Left ventricle myocardium inferior (tissue), 1 donor: ENCODE measurements at regions not wholly inside any gene's neighbourhood (a gene's known extent, or its start where the extent isn't known, plus 50 kb on each side); places are given as distances from the start of the nearest gene placed in this dataset.

Experiments used
- DNase-seq: peaks from one replicate; pipeline ENCODE4 v3.0.0-alpha.2; 2020
- H3K27ac ChIP-seq: fragments of 200-600 bp; replicated peaks from 2 replicates; pipeline ENCODE4 v1.8.0; 2021
- H3K27me3 ChIP-seq: fragments of 200-600 bp; 2 replicates; pipeline ENCODE4 v1.8.0; 2021; ENCODE audit warnings: low read depth
- H3K36me3 ChIP-seq: fragments of 200-600 bp; 2 replicates; pipeline ENCODE4 v1.8.0; 2021
- H3K4me1 ChIP-seq: fragments of 200-600 bp; 2 replicates; pipeline ENCODE4 v1.8.0; 2021
- H3K4me3 ChIP-seq: fragments of 200-600 bp; 2 replicates; pipeline ENCODE4 v1.8.0; 2021; ENCODE audit warnings: mild to moderate bottlenecking, moderate library complexity
- H3K9me3 ChIP-seq: fragments of 200-600 bp; replicated peaks from 2 replicates; pipeline ENCODE4 v1.8.0; 2021
- CTCF ChIP-seq: fragments of 200-600 bp; IDR thresholded peaks from 2 replicates; pipeline ENCODE4 v1.8.0; 2021; ENCODE audit warnings: antibody characterized with exemption, mild to moderate bottlenecking, borderline replicate concordance
- intact Hi-C: fragments of 100-400 bp; cut with micrococcal nuclease; formaldehyde crosslinking; loops from one replicate; pipeline ENCODE4 v1.11.0; 2022
- donor health status: DM: no; HTN: yes; CAD: no; lungs with severe emphysema.

DNA sequence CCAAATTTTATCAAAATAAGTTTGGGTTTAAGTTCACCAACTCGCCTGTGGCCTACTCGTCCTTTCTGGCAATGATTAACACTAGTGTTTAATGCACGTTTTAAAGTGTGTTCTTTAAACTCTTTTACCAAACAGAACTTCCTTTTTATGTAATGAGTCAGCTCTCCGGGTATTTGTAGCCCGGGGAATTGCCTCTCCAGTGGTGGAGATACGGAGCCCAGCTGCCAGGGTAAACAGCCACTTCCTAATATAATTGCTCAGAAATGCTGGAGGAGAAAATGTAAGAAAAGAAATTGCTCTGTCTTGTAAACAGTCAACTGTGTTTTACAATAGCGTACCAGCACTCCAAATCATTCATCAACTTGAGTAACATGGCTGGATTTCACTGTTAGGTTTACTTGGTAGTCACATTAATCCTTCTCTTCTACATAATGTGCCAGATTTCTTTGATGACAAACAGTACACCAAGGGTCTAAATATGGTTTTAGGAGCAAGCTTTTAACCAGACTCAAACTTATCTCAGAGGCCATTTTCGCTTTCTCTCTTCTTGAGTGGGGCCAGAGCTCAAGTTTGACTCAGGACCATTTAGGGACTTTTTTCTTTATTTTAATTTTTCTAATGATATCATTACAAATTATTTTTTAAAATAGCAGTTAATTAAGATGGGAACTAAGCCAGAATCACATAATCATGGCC is 101.2 kb upstream of the SLC38A2 start:
- Histone ChIP-seq H3K4me3 (peak overlapping the region; percentile 7), H3K9me3 (no peaks in the 10 kb centered on the region), H3K27ac (peak overlapping the region; percentile 91), H3K36me3 (no peaks in the 10 kb centered on the region), H3K4me1 (peaks cover 46% of the 10 kb centered on the region), H3K27me3 (no peaks in the 10 kb centered on the region)
- intact Hi-C loops: loop anchor here (10.0 kb wide), 1 partner anchor 181 kb away; no protein-coding TSS in a partner anchor
- peak; percentile 64 for DNase-seq
- TF ChIP-seq CTCF: no peak

DNA sequence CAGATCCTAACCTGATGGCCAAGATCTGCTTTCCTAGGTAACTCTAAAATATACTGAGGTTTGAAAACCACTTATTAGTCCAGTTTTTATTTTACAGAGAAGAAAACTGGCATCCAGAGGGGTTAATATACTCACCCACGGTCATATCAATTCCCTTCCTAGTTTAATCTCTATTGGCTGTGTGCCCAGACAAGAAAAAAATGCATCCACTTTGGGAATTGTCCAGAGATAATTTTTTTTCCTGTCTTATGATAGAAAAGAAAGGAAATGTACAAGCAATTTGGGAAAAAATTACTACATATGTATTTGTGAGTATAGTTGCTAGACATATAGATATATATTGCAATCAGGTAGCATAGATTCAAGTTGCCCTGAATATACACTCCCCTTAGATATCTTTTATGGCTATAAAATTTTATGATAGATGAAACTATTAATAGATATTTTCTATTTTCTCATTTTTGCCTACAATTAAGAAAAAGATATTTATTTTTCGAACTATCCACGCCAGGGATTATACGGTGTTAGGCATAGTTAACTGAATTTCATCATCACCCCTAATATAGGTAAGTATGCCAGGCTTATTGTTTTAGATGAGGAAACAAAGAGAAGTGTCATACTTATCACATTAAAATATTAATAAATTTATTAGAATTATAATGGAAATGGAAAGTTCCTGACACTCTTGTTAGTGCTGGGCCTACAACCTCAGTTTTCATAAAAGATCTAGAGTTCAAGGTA is 100.5 kb upstream of the SLC38A2 start:
- peak overlapping the region; percentile 91 for H3K27ac ChIP-seq
- peaks cover 53% of the 10 kb centered on the region for H3K4me1 ChIP-seq
- no peaks in the 10 kb centered on the region for H3K36me3 ChIP-seq
- DNase-seq: no peak
- no peak for TF ChIP-seq CTCF
- no peaks in the 10 kb centered on the region for H3K9me3 ChIP-seq
- intact Hi-C loops: loop anchor here (10.0 kb wide), 1 partner anchor 182 kb away; no protein-coding TSS in a partner anchor
- H3K27me3 ChIP-seq: no peaks in the 10 kb centered on the region
- peak overlapping the region; percentile 7 for H3K4me3 ChIP-seq

DNA sequence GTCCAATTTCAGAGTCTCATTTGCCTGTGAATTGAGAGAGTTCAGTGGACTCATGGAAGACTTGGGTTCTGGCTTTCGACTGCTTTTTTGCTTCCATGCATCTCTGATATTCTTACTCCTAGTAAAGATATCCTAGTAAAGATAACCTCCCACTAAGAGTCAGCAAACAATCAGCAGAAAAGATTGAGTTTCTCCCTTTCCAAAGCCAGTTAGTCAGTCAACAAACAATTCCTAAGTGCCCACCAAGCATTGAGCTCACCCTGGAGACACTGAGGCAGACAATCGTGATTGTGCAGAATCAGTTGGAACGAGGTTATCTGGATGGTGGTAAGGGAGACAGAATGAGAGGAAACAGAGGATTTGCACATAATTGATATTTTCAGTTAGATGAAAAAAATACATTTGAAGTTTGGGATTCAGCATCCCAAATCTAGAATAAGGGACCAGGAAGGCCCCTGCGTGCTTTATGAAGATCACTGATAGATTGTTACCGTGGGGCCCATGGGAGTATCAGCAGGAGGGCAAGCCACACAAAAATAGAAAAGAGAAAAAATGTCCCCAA is 99.7 kb upstream of the SLC38A2 start:
- H3K4me3 ChIP-seq: no peak overlapping the region
- no peak for TF ChIP-seq CTCF
- no peaks in the 10 kb centered on the region for H3K36me3 ChIP-seq
- H3K9me3 ChIP-seq: no peaks in the 10 kb centered on the region
- peaks cover 62% of the 10 kb centered on the region for H3K4me1 ChIP-seq
- H3K27me3 ChIP-seq: no peaks in the 10 kb centered on the region
- DNase-seq: no peak
- H3K27ac ChIP-seq: peak overlapping the region; percentile 91
- intact Hi-C loops: loop anchor here (10.0 kb wide), 1 partner anchor 183 kb away; no protein-coding TSS in a partner anchor

DNA sequence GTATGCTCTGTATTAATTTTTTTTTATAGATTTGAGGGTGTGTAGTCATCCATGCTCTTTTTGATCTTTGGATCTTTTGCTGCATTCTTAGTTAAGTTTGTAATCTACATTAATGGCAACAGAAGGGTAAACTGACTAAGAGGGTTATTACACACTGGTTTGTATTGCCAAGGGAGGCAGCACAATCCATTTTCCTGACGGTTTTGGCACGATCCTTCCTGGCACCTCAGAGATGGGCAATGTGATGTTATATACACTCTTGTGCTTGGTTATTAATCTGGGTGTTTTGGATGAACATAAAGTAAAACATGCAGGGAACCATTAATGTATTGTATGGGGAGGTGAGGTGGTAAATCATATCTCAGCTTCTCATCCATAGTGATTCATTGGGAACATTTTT is 98.8 kb upstream of the SLC38A2 start:
- H3K4me3 ChIP-seq: no peak overlapping the region
- H3K4me1 ChIP-seq: peaks cover 67% of the 10 kb centered on the region
- intact Hi-C loops: loop anchor here (10.0 kb wide), 1 partner anchor 183 kb away; no protein-coding TSS in a partner anchor
- TF ChIP-seq CTCF: no peak
- H3K9me3 ChIP-seq: no peaks in the 10 kb centered on the region
- no peak for DNase-seq
- no peak overlapping the region for H3K27ac ChIP-seq
- no peaks in the 10 kb centered on the region for H3K36me3 ChIP-seq
- no peaks in the 10 kb centered on the region for H3K27me3 ChIP-seq

GRCh38 chr12:46470975-46471374 is 98.4 kb upstream of the SLC38A2 start:
- Histone ChIP-seq H3K27me3 (no peaks in the 10 kb centered on the region), H3K4me1 (peaks cover 67% of the 10 kb centered on the region), H3K9me3 (no peaks in the 10 kb centered on the region), H3K27ac (no peak overlapping the region), H3K36me3 (no peaks in the 10 kb centered on the region), H3K4me3 (no peak overlapping the region)
- intact Hi-C loops: loop anchor here (10.0 kb wide), 1 partner anchor 184 kb away; no protein-coding TSS in a partner anchor
- no peak for TF ChIP-seq CTCF
- no peak for DNase-seq
